ENCODE measurements at regions not wholly inside any gene's neighbourhood (a gene's known extent, or its start where the extent isn't known, plus 50 kb on each side); places are given as distances from the start of the nearest gene placed in this dataset.

GRCh38 chr3:82137050-82137449 is 375.6 kb upstream of the GBE1 start:
- TF ChIP-seq POLR2AphosphoS5 (IDR thresholded peaks at IDR 0.05; ENCODE audit: borderline replicate concordance, low read depth, low read length), result no peak
- no peak for TF ChIP-seq EZH2 (IDR thresholded peaks at IDR 0.05)
- TF ChIP-seq FOXP2 (optimal IDR thresholded peaks at IDR 0.05; ENCODE audit: control extremely low read depth, extremely low read length, insufficient read depth), result no peak

Measured in SK-N-MC (cell line).